Neuronal stem cell (in vitro differentiated cells): ENCODE measurements at regions not wholly inside any gene's neighbourhood (a gene's known extent, or its start where the extent isn't known, plus 50 kb on each side); places are given as distances from the start of the nearest gene placed in this dataset.

Experiments used
- DNase-seq: peaks from one replicate; pipeline ENCODE4 v3.0.0-alpha.2; 2013; ENCODE audit warnings: low spot score
- H2AFZ ChIP-seq: one replicate; pipeline ENCODE4 v1.6.1; 2013; ENCODE audit warnings: mild to moderate bottlenecking, low read length, inconsistent platforms
- H2AK5ac ChIP-seq: 2 replicates; pipeline ENCODE4 v1.6.1; 2013; ENCODE audit warnings: low read depth, mild to moderate bottlenecking, inconsistent platforms, low read length, moderate library complexity, mixed read lengths
- H2BK120ac ChIP-seq: 2 replicates; pipeline ENCODE4 v1.6.1; 2013; ENCODE audit warnings: low read depth, mild to moderate bottlenecking, inconsistent platforms, low read length, moderate library complexity, mixed read lengths
- H2BK12ac ChIP-seq: one replicate; pipeline ENCODE4 v1.6.1; 2013; ENCODE audit warnings: low read length, inconsistent platforms
- H2BK15ac ChIP-seq: 2 replicates; pipeline ENCODE4 v1.6.1; 2013; ENCODE audit warnings: mild to moderate bottlenecking, low read length, inconsistent platforms, mixed read lengths
- H2BK5ac ChIP-seq: one replicate; pipeline ENCODE4 v1.6.1; 2013; ENCODE audit warnings: inconsistent platforms, mild to moderate bottlenecking, low read length, moderate library complexity
- H3K14ac ChIP-seq: one replicate; pipeline ENCODE4 v1.6.1; 2013; ENCODE audit warnings: low read length, inconsistent platforms
- H3K18ac ChIP-seq: 2 replicates; pipeline ENCODE4 v1.6.1; 2013; ENCODE audit warnings: low read length, inconsistent platforms
- H3K23ac ChIP-seq: 2 replicates; pipeline ENCODE4 v1.6.1; 2013; ENCODE audit warnings: low read depth, mild to moderate bottlenecking, mixed read lengths, low read length, inconsistent platforms; ENCODE audit not compliant: poor library complexity
- H3K27ac ChIP-seq: replicated peaks from 3 replicates; pipeline ENCODE4 v1.5.1; 2013; ENCODE audit warnings: low read length, inconsistent platforms
- H3K27me3 ChIP-seq, 3 experiments: 2 replicates each; pipeline ENCODE4 v1.6.1; 2013; ENCODE audit warnings: low read length in 3 of 3, mild to moderate bottlenecking in 2 of 3, inconsistent platforms in 1 of 3, low read depth in 1 of 3, mixed read lengths in 1 of 3, moderate library complexity in 1 of 3; ENCODE audit not compliant: control insufficient read depth in 3 of 3, insufficient read depth in 3 of 3
- H3K36me3 ChIP-seq, 2 donors: replicated peaks in 1 of 2; 2 replicates each; pipeline ENCODE4 v1.6.1; 2013; ENCODE audit warnings: low read length in 2 of 2; ENCODE audit not compliant: control insufficient read depth in 2 of 2, insufficient read depth in 2 of 2
- H3K4ac ChIP-seq: 2 replicates; pipeline ENCODE4 v1.6.1; 2013; ENCODE audit warnings: inconsistent platforms, mild to moderate bottlenecking, low read length, moderate library complexity
- H3K4me1 ChIP-seq, 2 donors: 1 replicate in 1 of 2; 2 replicates in 1 of 2; pipeline ENCODE4 v1.6.1; 2013; ENCODE audit warnings: low read length in 2 of 2, low read depth in 1 of 2; ENCODE audit not compliant: control insufficient read depth in 2 of 2, insufficient read depth in 1 of 2
- H3K4me2 ChIP-seq: one replicate; pipeline ENCODE4 v1.6.1; 2013; ENCODE audit warnings: mild to moderate bottlenecking, low read length, inconsistent platforms; ENCODE audit not compliant: insufficient read depth, poor library complexity, severe bottlenecking
- H3K4me3 ChIP-seq, 2 donors: 2 replicates each; pipeline ENCODE4 v1.5.1; 2013; ENCODE audit warnings: low read length in 2 of 2, mild to moderate bottlenecking in 2 of 2, inconsistent platforms in 1 of 2, moderate library complexity in 1 of 2
- H3K79me1 ChIP-seq: one replicate; pipeline ENCODE4 v1.6.1; 2013; ENCODE audit warnings: low read depth, mild to moderate bottlenecking, inconsistent platforms, low read length, moderate library complexity
- H3K9ac ChIP-seq: one replicate; pipeline ENCODE4 v1.6.1; 2013; ENCODE audit warnings: mild to moderate bottlenecking, low read depth, low read length, inconsistent platforms; ENCODE audit not compliant: poor library complexity
- H3K9me3 ChIP-seq, 2 donors: replicated peaks in 1 of 2; 2 replicates each; pipeline versions ENCODE3 to v1.6.1; 2013; ENCODE audit warnings: low read length in 2 of 2, mild to moderate bottlenecking in 2 of 2, inconsistent platforms in 1 of 2, low read depth in 1 of 2, mixed read lengths in 1 of 2, moderate library complexity in 1 of 2; ENCODE audit not compliant: control insufficient read depth in 2 of 2, insufficient read depth in 1 of 2
- H4K8ac ChIP-seq: one replicate; pipeline ENCODE4 v1.6.1; 2013; ENCODE audit warnings: low read depth, mild to moderate bottlenecking, inconsistent platforms, low read length, moderate library complexity
- H4K91ac ChIP-seq: one replicate; pipeline ENCODE4 v1.6.1; 2013; ENCODE audit warnings: low read length, low read depth, mild to moderate bottlenecking, inconsistent platforms; ENCODE audit not compliant: poor library complexity
- WGBS, 2 donors: extraction: QIAGEN DNeasy Blood & Tissue Kit; methylation state at CpG; one replicate each; pipeline ENCODE4 v1.1.7; 2013; ENCODE audit warnings: missing lambda C conversion rate in 2 of 2, mixed read lengths in 1 of 2; ENCODE audit not compliant: insufficient read length in 2 of 2, insufficient replicate concordance in 1 of 2; ENCODE audit errors: extremely low coverage in 2 of 2; 5-methylcytosine and 5-hydroxymethylcytosine counted together

- no peak overlapping the region for H3K14ac ChIP-seq
- H4K91ac ChIP-seq = no peak overlapping the region
- no peak overlapping the region for H2BK5ac ChIP-seq
- DNase-seq = no peak
- no peak overlapping the region for H3K4ac ChIP-seq
- H2BK15ac ChIP-seq = no peak overlapping the region
- H2AK5ac ChIP-seq = no peak overlapping the region
- peak overlapping the region; percentile 6 for H2AFZ ChIP-seq
- no peak overlapping the region for H4K8ac ChIP-seq
- no peaks in the 10 kb centered on the region for H3K79me1 ChIP-seq
- H3K23ac ChIP-seq = no peak overlapping the region
- no peak overlapping the region for H3K4me2 ChIP-seq
- no CpG with 5 or more reads among the region's 1 CpG for WGBS, 2 donors
- no peaks in the 10 kb centered on the region for H3K9me3 ChIP-seq
- no peak overlapping the region for H3K27ac ChIP-seq
- H2BK12ac ChIP-seq = no peak overlapping the region
- H3K4me3 ChIP-seq = no peak overlapping the region
- peaks cover 0 to 2% of the 10 kb centered on the region in 2 donors for H3K4me1 ChIP-seq
- no peak overlapping the region for H3K9ac ChIP-seq
- no peaks in the 10 kb centered on the region for H3K36me3 ChIP-seq
- H3K18ac ChIP-seq = no peak overlapping the region
- H3K27me3 ChIP-seq = no peaks in the 10 kb centered on the region
- no peak overlapping the region for H2BK120ac ChIP-seq
Measured at GRCh38 chr4:23269566-23269965, 576.8 kb downstream of the GBA3 start.

GRCh38 chr4:23268072-23268771 is 575.5 kb downstream of the GBA3 start:
- no peak overlapping the region for H3K4me3 ChIP-seq
- H2BK15ac ChIP-seq = no peak overlapping the region
- no peaks in the 10 kb centered on the region for H3K27me3 ChIP-seq
- no peak overlapping the region for H3K4me2 ChIP-seq
- H2BK120ac ChIP-seq = no peak overlapping the region
- H3K4me1 ChIP-seq = peaks cover 0 to 2% of the 10 kb centered on the region in 2 donors
- H3K9me3 ChIP-seq = no peaks in the 10 kb centered on the region
- H3K9ac ChIP-seq = no peak overlapping the region
- no peak overlapping the region for H4K91ac ChIP-seq
- no CpG with 5 or more reads among the region's 3 CpGs for WGBS, 2 donors
- H3K4ac ChIP-seq = no peak overlapping the region
- H3K27ac ChIP-seq = no peak overlapping the region
- no peaks in the 10 kb centered on the region for H3K36me3 ChIP-seq
- no peak overlapping the region for H3K14ac ChIP-seq
- no peak overlapping the region for H3K18ac ChIP-seq
- no peak overlapping the region for H2BK12ac ChIP-seq
- no peak overlapping the region for H2AFZ ChIP-seq
- no peak overlapping the region for H2BK5ac ChIP-seq
- DNase-seq = no peak
- H2AK5ac ChIP-seq = no peak overlapping the region
- H4K8ac ChIP-seq = no peak overlapping the region
- no peaks in the 10 kb centered on the region for H3K79me1 ChIP-seq
- no peak overlapping the region for H3K23ac ChIP-seq

- Histone ChIP-seq H3K36me3 (no peaks in the 10 kb centered on the region), H2AK5ac (no peak overlapping the region), H4K8ac (no peak overlapping the region), H3K4me3 (no peak overlapping the region), H2BK12ac (no peak overlapping the region), H4K91ac (no peak overlapping the region), H3K9me3 (peaks cover 0 to 1% of the 10 kb centered on the region in 2 donors), H2BK5ac (no peak overlapping the region), H3K4ac (no peak overlapping the region), H3K9ac (no peak overlapping the region), H3K4me1 (peaks cover 0 to 2% of the 10 kb centered on the region in 2 donors), H3K27me3 (no peaks in the 10 kb centered on the region), H3K79me1 (no peaks in the 10 kb centered on the region), H3K14ac (no peak overlapping the region), H2BK120ac (no peak overlapping the region), H3K23ac (no peak overlapping the region), H3K18ac (no peak overlapping the region), H2BK15ac (no peak overlapping the region), H2AFZ (no peak overlapping the region), H3K27ac (no peak overlapping the region), H3K4me2 (no peak overlapping the region)
- DNase-seq = no peak
- WGBS, 2 donors = no CpG with 5 or more reads among the region's 3 CpGs
Measured at GRCh38 chr4:23266401-23266800, 573.7 kb downstream of the GBA3 start.

- no peak overlapping the region for H3K27ac ChIP-seq
- no peak overlapping the region for H4K91ac ChIP-seq
- no peak overlapping the region for H2AK5ac ChIP-seq
- H3K23ac ChIP-seq = no peak overlapping the region
- H3K79me1 ChIP-seq = no peaks in the 10 kb centered on the region
- H3K9me3 ChIP-seq = peaks cover 0 to 21% of the 10 kb centered on the region in 2 donors
- no peak for DNase-seq
- H2BK5ac ChIP-seq = no peak overlapping the region
- no peaks in the 10 kb centered on the region for H3K4me1 ChIP-seq
- H3K14ac ChIP-seq = no peak overlapping the region
- no peak overlapping the region for H3K4me3 ChIP-seq
- H4K8ac ChIP-seq = no peak overlapping the region
- no peak overlapping the region for H3K18ac ChIP-seq
- H2BK120ac ChIP-seq = no peak overlapping the region
- WGBS, 2 donors = no CpG with 5 or more reads among the region's 1 CpG
- no peak overlapping the region for H2AFZ ChIP-seq
- no peaks in the 10 kb centered on the region for H3K36me3 ChIP-seq
- H2BK15ac ChIP-seq = no peak overlapping the region
- H2BK12ac ChIP-seq = no peak overlapping the region
- no peak overlapping the region for H3K4ac ChIP-seq
- no peak overlapping the region for H3K9ac ChIP-seq
- H3K4me2 ChIP-seq = no peak overlapping the region
- H3K27me3 ChIP-seq = no peaks in the 10 kb centered on the region
Measured at GRCh38 chr4:23260511-23260910, 567.8 kb downstream of the GBA3 start.
